COR-L47 (cell line): ENCODE measurements at regions not wholly inside any gene's neighbourhood (a gene's known extent, or its start where the extent isn't known, plus 50 kb on each side); places are given as distances from the start of the nearest gene placed in this dataset.

ENCODE experiments used
- DNase-seq: peaks from one replicate; lab custom pipeline; 2025; lab: John Stamatoyannopoulos, UW

- DNase-seq: no peak
Observed at GRCh38 chr13:78779608-78780007, 120.7 kb upstream of the OBI1 start.

DNA sequence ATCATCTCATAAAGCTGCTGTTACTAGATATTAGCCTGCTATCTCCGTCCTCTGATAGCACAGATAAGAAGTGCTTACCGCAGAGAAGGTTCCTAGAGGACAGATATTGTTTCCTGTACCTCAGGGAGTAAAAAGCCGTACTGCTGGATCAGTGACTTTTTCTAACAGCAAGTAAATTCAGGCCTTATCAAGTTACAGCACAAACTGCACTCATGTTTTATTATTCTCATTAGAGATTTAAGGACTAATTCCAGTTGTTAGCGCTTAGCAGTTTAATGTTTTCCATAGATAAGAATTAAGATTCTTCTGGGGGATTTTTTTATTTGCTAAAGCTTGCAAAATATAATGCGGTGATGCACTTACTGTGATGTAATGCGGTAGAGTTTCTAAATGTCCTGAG lies 119.0 kb upstream of the OBI1 start:
- no peak for DNase-seq

DNA sequence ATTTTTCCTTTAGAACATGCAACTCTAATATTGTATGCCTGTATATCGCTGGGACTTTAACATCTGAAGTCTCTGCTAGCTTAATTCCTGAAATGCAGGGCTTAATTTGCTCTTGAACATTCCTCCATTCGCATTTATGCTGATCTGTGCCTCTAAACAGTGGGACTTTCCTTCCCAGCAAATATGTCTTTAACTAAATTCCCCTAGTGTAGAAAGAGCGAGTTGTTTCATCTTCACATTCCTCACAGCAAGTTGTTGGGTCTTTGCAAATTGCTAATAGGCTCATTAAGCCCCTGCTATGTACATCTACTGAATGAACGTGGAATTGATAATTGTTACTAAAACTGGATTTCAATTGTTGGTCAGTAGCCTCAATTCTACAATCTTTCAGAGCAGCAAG lies 118.4 kb upstream of the OBI1 start:
- DNase-seq: no peak

DNA sequence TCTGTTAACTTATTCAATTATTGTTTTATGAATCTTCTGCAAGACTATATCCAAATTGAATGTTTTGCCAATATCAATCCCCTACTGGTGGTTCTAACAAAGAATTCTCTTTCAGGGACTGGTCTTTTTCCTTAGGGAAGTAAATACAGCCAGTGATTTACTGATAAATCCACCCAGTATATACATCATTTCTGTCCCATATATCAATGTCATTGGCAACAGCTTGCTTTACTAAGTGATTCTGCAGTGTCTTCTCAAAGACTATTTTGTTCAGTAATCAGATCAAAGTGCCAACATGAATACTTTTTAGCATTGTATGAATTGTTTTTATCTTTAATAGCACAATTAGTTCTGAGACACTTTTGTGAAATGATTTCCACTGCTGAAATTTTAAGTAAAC lies 114.0 kb upstream of the OBI1 start:
- DNase-seq: no peak

DNA sequence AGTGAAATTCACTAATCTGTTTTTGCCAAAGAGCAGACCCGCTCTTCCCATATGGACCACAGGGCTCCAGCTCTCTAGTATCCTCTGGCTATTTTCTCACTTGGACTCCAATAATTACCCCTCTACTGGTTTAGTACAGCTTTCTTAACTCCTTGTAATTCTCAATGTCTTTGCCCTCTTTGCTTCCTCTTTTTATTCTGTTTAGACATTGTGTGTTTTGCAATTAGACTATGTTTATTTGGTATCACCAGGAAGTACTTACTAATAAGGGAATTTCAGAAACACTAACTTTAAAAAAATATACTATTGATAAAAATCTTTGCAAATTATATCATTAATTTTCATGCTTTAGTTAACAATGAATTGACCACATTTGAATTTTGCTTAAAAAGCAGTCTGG lies 111.6 kb upstream of the OBI1 start:
- no peak for DNase-seq

DNA sequence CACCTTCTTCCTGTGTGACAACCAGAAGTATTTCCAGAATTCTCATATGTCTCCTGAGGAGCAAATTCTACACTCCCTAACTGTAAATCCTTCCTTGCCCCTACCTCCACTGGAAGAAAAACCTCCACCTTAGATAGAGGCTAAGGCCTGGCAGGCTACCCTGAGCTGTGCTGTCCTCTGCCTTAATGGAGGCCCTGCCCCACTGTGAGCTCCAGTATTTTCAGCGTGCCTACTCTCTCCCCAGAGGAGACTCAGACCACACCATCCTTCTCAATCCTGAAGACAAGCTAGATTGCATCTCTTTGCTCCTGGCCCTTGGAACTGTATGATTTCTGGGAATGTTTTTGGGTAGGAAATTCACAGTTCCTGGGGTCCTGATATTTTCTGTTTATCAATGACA lies 110.0 kb upstream of the OBI1 start:
- no peak for DNase-seq

DNA sequence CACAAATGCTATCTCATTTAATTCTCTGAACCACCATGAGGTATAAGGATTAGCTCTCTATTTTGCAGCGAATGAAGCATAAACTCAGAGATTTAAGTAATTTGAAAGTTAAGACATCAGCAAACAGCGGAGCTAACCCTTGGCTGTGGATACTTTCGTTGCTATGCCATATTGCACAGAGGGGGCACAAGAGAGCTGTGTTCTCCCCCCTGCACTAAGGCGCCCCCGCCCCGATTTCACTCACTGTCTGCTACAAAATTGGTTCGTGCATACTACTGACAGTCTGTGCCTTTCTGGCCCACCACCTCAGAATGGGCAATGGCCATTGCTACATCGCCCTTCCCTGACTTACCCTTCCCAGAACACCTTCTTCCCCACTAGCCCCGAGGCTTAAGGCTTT lies 105.7 kb upstream of the OBI1 start:
- no peak for DNase-seq

GRCh38 chr13:78762825-78763224 lies 103.9 kb upstream of the OBI1 start:
- DNase-seq: no peak

- DNase-seq: no peak
Observed at GRCh38 chr13:78759704-78760103, 100.7 kb upstream of the OBI1 start.

- no peak for DNase-seq
Observed at GRCh38 chr13:78758549-78758948, 99.6 kb upstream of the OBI1 start.

- no peak for DNase-seq
Observed at GRCh38 chr13:78753435-78753834, 94.5 kb upstream of the OBI1 start.

DNA sequence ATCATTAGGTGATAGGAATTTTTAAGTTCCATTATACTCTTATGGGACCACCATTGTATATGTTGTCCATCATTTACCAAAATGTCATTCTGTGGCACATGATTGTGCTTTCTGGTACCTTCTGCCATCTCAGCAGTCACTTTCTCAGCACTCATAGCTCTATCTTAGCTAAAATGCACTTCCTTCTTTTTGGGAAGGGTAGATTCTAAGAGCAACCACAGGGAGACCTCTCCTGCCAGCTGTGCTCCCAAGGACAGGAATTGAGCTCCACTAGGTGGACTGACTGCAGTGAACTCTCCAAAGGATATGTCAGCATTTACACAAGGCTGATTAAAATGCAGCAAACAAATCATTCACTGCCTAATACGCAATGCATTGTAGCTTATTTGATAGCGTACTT lies 91.8 kb upstream of the OBI1 start:
- DNase-seq: no peak

GRCh38 chr13:78743973-78744372 lies 85.0 kb upstream of the OBI1 start:
- DNase-seq: no peak

- DNase-seq: no peak
Observed at GRCh38 chr13:78742659-78743058, 83.7 kb upstream of the OBI1 start.

GRCh38 chr13:78736142-78736541 lies 77.2 kb upstream of the OBI1 start:
- DNase-seq: no peak

DNA sequence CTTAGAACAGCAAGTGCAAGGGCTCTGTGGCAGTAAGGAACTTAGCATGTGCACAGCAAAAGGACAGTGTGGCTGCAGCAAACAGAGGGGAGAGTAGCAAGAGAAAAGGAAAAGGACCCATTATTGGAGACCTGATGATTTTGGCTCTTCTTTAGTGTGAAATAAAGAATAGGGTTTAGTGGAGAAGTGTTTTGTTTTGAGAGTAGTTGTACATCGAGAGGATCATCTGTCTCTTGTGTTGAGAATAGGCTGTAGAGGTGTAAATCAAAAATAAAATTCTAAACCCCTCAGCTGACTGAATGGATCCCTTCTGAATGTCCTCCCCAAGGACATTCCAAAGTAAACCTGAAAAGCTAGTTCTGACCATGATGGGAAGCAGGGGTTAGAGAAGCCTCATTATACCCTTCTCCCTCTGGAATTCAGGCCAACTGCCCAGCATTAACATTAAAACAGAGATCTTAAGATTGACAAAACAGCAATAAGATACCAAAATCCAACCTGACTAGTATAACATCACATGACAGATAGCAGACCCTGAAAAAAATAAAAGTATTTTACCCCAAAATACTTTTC lies 73.6 kb upstream of the OBI1 start:
- no peak for DNase-seq

DNA sequence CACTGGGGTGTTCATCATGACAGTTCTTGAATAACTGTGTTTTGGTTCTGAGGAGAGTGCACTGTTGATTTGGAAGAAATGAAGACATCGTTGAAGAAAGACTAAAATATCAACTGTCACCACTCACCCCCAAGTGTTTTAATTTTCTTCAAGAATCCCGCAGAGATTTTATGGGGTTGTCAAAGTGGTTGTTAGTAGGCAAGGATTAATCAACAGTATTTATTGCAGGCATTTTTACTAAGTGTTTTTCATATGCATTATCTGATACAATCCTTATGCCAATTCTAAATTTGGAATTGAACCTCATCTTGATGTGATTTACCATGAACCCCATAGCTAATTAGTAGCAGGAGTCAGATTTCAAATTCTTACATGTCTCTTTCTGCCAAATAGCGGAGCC lies 63.7 kb upstream of the OBI1 start:
- no peak for DNase-seq

DNA sequence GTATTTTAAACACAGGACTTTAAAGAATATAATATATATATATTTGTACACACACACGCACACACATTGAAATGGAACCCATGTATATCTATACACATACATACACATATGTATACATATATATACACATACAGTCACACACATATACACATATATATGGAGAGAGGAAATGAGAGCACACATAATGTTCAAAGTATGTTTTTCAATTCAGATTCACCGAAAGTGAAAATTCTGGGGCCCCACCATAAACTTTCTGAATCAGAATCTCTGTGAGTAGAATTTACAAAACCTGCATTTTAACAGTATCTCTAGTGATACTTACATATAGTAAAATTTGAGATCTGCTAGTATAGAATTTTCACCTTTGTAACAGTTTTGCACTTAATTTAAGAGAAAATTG lies 60.4 kb upstream of the OBI1 start:
- DNase-seq: no peak

DNA sequence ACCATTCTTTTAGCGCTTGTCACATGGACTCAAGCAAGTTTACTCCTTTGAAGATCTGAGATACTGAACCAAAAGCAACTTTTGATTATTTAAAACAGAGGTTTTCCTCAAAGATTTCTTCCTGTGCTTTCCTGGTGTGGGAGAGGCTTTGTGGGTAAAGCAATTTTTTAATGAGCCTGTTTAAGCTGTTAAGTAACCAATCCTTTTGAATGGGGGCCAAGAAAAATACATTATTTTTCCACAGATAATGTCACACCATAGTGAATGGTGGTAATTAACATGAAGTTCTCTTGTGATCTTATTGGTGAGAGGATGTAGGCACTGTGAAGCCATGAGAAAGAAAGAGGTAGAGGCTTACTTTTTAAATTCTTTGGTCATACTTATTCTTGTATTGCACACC lies 55.8 kb upstream of the OBI1 start:
- peak; percentile 65 for DNase-seq

DNA sequence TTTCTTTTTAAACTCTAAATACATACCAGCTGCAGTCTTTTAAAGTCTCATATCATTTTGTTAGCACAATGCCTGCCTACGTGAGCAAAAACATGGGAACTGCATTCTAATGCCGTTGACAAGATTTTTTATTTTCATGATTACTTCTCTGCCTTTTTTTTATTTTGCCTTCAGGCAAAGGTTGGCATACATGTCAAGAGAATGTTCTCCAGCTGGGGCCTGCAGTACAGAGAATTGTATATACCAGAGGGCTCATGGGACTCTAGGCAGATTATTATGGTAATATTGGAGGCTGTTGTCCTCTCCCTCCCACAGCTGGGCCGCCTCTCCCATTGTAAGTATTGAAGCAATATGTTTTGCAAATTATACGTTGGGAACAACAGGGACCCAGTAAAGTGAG lies 53.9 kb upstream of the OBI1 start:
- no peak for DNase-seq

DNA sequence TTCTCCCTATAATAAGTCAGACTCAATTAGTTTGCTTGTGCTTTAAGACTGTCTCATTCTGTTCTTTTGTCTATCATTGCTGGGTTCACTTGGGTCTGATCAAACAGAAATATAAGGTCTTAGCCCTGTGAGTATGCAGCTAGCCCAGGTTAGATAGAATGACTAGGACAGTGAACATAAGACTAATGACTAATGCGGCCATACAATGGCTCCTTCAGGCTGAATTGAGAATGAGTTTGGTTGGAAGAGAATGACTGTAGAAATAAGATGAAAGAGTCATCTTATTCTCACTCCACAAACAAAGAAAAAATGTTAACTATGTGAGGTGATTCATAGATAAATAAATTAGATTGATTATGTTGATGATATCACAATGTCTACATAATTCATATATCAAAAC lies 50.1 kb upstream of the OBI1 start:
- no peak for DNase-seq
